Left cardiac atrium (tissue), 4 donors: ENCODE measurements at regions not wholly inside any gene's neighbourhood (a gene's known extent, or its start where the extent isn't known, plus 50 kb on each side); places are given as distances from the start of the nearest gene placed in this dataset.
A peak's percentile ranks its signal among the peaks of the same experiment; 100 is the strongest.
"Not testable (repeated sequence)": the region's sequence is repeated elsewhere in the genome, so short reads cannot be mapped to it uniquely, and the experiment has no call there.

Experiments
- ATAC-seq, 2 donors: fragments of 200-7000 bp; cut with Tn5 transposase; one replicate each; pipeline ENCODE4 v1.9.1; 2020; ENCODE audit warnings: mild to moderate bottlenecking in 2 of 2, moderate library complexity in 2 of 2
- DNase-seq: peaks from one replicate; pipeline ENCODE4 v3.0.0-alpha.2; 2020
- intact Hi-C, 2 donors: fragments of 100-400 bp; cut with DNase I; formaldehyde crosslinking; loops; one replicate each; pipeline versions ENCODE4 v1.14.1 to v1.15.1; 2022 to 2023
- donor health status: DM: no; HTN: yes; CAD: no.
- donor health status: DM: no; HTN: yes; CAD: no; lungs with severe emphysema.
- donor health status: DM: yes; HTN: yes; CAD: no.
- donor health status: Dilated cardiomyopathy.

DNA sequence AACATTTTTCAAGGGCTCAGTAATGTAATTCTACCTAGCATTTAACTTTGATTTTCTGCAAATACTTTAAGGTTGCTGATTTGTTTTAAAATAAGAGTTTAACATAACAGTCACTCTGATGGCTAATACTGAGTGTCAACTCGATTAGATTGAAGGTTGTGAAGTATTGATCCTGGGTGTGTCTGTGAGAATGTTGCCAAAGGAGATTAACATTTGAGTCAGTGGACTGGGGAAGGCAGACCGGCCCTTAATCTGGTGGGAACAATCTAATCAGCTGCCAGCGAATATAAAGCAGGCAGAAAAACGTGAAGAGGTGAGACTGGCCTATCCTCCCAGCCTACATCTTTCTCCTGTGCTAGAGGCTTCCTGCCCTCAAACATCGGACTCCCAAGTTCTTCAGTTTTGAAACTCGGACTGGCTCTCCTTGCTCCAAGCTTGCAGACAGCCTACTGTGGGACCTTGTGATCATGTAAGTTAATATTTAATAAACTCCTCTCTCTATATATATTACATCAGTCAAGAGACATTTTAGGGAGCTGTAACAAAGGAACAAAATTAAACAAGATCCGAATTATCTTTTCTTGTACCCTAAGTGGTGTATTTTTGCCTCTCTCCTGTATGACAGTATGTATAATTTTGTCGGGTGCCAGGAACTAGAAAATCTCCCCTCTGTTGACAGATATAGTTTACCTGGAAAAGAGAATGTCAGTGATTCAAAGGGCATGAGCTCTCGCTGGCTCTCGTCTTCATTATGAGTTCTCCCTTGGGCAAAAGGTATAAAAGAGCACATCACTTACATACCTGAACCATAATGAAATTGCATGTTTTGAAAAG, 576.1 kb downstream of the LRRC70 start:
- intact Hi-C loops = no loop called here
- DNase-seq (no peak), ATAC-seq (no peak)

DNA sequence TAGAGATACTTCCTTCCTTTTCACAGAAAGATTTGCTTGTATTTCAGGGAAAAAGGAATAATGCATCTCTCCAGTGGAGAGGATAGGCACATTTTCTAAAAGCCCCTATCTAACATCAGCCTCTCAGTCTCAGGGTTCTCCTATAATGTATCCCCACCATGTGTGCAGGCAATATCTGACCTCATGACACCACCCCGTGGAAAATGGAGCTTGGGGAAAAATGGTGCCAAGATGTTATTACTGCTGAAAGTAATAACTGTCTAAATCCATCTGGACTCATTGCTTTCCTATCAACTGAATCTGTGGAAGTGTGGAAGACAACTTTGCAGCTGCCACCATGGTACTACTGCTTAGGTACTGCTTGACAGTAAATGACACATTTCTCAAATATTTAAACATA, 574.3 kb downstream of the LRRC70 start:
- DNase-seq (no peak), ATAC-seq (no peak)
- intact Hi-C loops = no loop called here

DNA sequence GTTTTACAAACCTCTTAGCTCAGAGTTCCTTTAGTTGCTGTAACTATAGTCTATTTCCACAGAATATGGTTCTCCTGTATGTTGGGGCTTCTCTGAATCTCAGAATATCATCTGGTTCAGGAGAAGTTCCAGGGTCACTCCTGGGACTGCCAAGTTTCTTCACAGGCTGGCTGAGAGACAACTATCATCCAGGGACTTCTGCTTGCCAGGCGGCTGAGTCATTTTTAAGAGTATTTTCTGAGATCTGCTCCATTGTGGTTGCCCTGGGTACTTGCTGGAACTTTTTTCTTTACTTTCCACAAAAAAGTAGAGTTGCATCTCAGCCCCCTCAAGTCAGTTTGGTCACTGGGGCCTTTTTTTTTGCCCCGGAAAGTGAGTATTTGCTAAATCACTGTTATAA, 566.5 kb downstream of the LRRC70 start:
- peak; percentile 24 for DNase-seq
- peak; percentile 30 to 47 for ATAC-seq
- intact Hi-C loops = no loop called here

DNA sequence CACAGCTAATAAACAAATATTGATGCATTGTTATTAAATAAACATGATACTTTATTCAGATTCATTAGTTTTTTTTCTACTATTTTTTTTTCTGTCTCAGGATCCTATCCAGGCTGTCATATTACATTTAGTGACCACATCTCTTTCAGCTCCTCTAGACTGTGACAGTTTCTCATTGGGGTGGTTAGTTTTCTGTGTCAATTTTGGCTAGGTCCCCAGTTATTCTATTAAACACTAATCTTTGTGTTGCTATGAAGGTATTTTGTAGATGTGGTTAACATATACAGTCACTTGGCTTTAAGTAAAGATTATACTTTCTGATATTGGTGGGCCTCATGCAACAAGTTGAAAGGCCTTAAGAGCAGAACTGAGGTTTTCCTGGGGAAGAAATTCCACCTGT, 563.0 kb downstream of the LRRC70 start:
- DNase-seq (no peak), ATAC-seq (no peak)
- intact Hi-C loops = no loop called here

DNA sequence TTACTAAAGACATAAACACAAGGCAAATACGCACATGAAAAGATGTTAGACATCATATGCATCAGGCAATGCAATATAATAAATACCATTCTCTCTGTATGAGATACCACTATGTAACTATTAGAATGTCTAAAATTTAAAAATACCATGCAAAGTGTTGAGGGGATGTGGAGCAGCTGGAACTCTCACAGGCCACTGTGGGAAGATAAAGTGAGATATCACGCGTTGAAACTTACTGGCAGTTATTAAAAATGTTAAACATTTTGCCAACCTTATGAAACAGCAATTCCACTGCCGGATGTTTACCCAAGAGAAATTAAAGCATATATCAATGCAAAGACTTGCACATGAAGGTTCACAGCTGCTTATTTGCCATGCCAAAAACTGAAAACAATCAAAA, 556.7 kb downstream of the LRRC70 start:
- DNase-seq (no peak), ATAC-seq (no peak)
- intact Hi-C loops = no loop called here

DNA sequence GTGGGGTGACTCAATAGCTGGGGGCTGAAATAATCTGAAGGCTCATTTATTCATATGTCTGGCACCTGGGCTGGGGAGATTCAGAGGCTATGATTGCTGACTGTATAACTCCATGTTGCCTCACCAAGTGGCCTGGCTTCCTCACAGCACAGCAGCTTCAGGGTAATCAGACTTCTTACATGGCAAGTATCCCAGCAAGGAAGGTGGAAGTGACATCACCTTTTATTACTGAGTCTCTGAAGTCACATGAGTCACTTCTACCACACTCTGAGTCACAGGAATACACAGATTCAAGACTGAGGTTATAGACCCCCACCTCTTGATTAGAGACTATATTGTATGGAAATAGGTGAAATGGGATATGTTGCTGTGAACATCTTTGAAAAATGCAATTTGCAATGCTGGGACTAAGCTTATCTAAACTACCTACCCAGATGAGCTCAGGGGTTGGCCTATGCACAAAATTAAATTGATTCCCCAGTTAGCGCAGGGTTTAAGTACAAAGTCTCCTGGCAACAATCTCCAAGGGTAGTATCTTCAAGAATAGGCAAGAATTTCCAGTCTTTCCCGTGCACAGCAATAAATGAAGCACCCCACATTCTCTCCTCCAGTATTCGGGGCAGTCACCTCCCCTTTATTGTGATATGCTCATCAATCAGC, 553.1 kb downstream of the LRRC70 start:
- intact Hi-C loops = no loop called here
- no peak for DNase-seq
- no peak for ATAC-seq

DNA sequence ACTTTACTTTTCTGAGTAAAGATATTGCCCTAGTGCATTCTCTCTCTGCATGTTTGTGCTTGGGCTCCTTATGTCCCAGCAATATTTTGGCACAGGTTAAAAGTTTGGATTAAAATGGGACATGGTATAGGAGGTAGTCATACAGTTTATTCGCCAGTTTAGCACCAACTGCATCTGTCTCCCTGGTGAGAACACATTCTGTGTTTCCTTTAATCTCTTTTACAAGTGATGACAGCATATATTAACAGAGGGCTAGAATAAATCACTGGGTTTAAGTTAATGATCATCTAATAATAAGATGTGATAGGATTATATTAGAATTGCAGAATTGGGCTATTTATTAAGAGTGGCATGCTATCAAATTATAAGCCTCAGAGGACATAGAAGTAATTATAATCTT, 550.1 kb downstream of the LRRC70 start:
- DNase-seq (no peak), ATAC-seq (no peak)
- intact Hi-C loops = no loop called here

DNA sequence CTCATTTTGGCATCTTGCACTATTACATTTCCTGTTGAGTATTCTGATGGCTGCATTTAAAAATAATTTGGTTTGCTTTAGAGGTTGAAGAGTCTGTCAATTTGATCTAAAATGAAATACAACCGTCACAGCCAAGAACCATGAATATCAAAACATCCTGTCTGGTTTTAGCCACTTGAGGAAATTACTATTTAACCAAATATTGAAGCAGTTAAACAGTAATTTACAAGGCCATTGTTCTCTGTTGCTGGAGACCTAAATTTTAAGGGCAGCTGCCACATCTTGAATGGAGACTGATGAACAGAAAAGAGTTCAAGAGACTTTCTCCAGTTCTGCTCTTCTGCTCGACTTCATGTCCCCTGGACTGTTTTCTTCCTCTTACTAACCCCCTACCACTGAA, 549.4 kb downstream of the LRRC70 start:
- no peak for ATAC-seq
- intact Hi-C loops = no loop called here

DNA sequence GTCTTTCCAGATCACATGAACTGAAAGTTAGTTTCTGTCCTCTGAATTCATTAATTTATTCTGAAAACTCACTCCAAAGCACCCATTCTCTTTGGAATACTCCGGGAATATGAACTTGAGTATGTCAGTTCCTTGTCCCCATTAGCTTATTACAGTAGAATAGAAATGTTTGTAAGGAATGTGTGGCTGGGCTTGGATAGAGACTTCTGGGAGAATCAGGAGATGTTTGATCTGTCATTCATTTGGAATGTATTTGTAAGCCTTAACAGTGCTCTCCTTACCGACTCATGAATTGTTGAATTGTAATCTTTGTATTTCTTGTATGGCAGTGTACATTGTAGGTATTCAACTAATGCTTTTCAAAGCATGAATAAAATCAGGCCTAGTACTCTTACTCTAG, 548.4 kb downstream of the LRRC70 start:
- ATAC-seq (no peak), DNase-seq (no peak)
- intact Hi-C loops = no loop called here

More for the DNA sequence above, 549.4 kb downstream of the LRRC70 start:
- DNase-seq = no peak

DNA sequence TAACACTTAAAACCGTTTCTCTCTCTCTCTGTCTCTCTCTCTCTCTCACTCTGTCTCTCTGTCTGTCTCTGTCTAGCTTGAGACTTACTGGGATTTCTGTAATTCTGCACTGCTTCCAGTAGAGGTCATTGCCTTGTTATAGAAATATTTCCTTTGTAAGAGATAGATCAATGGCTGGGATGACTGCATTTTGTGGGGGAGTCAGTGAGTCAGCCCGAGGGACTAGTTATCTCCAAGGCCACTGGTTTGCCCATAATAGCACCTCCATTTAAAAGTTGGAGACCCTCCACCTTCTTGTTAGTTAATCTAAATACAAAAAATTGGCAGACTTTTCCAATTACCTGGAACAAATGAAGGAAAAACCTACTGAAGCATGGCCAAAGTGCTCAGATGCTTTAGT, 547.2 kb downstream of the LRRC70 start:
- peak in 1 of 2 donors; percentile 47 for ATAC-seq
- no peak for DNase-seq
- intact Hi-C loops = no loop called here

DNA sequence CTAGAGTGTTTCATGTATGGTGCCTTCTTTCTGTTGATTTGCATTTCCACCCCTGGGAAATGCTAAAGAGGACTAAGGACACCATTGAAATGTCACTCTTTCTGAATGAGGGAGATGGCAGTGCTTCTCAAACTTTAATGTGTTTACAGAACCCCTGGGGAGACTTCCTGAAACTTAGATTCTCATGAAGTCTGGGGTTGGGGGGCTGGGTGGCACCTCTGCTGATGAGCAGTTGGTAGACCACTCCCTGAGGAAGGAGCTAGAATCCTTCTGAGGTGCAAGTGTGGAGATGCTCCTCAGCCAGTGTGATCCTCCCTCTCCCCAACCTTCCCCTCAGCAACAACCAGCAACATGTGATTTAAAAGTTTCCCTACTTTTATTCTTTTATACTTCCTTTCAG, 546.8 kb downstream of the LRRC70 start:
- DNase-seq (no peak), ATAC-seq (no peak)
- intact Hi-C loops = no loop called here

DNA sequence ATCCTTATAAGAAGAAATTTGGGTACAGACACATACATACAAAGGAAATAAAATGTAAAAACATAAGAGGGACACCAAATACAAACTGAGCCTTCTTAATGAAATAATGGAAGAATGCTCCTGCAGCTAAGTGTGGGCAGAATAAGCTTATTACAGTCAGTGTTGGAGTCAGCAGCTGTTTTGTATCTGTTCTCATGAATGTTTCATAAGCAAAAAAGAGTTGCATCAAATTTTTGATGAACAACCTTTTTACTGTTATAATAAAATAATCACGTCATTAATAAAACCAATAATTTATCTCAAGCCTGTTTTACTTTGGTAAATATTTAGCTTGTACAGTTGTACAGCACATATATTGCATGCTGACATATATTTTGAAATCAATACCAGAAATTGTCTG, 545.6 kb downstream of the LRRC70 start:
- intact Hi-C loops = no loop called here
- no peak for DNase-seq
- no peak for ATAC-seq

DNA sequence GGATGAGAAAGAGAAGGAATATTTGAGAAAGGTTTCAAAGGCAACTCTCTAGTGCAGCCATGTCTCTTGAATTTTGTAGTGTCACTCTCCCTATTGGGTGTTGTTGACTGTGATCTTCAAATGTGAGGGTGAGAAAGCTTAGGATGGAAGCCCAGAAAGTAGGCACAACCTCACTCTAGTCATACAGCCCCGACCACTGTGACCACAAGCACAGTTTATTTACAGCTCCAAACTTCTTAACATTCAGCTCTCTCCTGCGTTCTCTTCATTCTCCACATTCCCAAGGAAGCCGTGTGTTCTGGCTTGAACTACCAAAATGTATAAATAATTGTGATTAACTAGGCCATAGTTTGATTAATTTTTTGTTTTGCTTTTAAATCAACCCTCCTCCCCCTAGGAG, 542.9 kb downstream of the LRRC70 start:
- DNase-seq (no peak), ATAC-seq (no peak)
- intact Hi-C loops = no loop called here

DNA sequence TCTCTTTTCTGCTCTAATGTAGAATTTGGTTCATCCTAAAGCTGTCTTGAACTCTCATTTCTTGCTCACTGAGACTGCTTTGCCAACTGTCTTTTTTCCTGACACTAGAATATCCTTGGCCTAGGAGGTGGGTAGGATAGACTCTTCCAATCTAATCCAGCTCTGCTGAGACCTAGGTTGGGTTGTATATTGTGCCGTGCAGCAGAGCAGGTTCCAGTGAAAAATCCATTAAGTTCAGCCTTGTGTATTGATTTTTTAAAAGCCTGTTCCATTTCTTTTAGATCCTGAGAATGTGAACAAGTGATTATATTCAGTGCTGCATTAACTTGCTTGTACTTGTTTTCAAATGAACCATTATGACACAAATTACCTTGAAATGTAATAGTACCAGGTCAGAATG, 539.6 kb downstream of the LRRC70 start:
- intact Hi-C loops = no loop called here
- no peak for ATAC-seq
- DNase-seq = no peak

DNA sequence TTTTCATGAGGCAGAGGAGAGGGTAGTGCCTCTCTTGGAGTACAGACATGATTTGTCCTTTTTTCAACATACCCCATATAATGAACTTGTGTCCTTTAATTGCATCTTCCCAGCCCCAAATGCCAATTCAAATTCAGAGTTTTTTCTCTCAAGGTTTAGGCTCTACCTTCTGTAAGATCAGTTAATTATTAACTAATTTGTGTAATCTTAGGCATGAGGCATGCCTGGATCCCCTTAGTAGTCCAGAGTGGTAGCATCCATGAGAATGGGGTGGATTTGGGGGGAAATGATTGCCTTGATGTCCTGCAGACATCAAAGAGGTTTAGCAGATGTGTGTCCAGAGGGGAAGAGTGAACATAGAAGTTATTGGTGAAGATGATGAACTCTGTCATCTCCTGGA, 533.3 kb downstream of the LRRC70 start:
- DNase-seq (no peak), ATAC-seq (no peak)
- intact Hi-C loops = no loop called here

DNA sequence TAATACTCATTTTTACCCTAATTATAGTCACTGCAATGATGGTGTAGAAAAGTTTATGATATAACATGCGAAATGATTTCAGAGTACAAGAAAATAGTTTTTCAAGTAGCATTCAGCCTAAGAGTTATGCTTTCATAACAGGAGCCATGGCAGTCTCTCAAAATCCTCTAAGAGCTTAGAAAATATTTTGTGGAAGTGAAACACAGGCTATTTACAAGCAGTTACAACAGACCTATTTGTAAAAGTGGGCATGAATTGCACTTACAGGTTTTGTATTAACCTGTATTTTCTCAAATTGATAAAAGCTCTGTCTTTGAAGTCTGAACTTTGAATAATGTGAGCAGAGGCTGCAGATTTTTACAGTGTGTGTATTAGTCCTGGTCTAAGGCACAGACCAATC, 523.3 kb downstream of the LRRC70 start:
- no peak for DNase-seq
- no peak for ATAC-seq
- intact Hi-C loops = no loop called here

DNA sequence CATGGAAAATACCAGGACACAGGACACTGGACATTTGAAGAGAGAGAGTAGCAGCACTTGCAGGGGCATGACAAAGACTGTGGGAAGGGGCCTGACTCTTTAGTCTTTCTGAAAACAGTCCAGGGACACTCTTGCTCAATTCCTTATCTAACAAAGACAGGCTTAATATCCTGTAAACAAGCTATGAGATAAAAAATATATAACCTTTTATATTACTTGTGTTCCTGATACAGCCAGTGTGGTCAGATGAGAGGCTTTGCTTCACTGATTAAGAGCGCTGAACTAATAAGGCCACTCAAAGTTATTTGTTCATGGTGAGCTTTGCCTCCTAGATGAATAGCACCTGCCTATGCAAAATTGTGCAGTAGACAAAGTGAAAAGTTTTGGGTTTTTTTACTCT, 518.7 kb downstream of the LRRC70 start:
- ATAC-seq = no peak
- intact Hi-C loops = no loop called here
- no peak for DNase-seq

DNA sequence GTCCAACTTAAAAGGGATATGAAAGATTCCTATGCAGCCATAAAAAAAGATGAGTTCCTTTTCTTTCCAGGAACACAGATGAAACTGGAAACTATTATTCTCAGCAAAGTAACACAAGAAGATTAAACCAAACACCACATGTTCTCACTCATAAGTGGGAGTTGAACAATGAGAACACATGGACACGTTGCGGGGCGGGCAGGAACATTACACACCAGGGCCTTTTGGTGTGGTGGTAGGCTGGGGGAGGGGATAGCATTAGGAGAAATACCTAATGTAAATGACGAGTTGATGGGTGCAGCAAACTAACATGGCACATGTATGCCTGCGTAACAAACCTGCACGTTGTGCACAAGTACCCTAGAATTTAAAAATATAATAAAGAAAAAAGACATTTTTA, 516.1 kb downstream of the LRRC70 start:
- DNase-seq = no peak
- intact Hi-C loops = no loop called here
- no peak for ATAC-seq

DNA sequence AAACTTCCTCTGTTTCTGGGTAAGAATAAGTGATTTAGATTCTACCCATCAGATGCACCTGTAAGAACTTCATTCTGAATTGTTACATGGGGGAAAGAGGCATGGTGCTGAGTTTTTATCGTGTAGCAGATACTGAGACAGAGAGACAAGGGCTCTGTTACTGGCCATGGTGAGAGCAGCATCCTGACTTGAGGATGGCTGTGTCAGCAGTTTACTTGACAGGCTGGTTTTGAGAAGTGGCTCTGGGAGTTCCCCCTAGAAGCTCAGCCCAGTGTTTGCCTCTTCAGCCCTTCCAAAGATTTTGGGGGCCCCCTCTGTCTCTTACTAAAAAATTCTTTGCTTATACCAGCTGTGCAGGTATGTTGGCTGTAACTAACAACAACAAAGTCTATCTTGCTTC, 510.5 kb downstream of the LRRC70 start:
- ATAC-seq = no peak
- intact Hi-C loops = no loop called here
- DNase-seq = no peak

DNA sequence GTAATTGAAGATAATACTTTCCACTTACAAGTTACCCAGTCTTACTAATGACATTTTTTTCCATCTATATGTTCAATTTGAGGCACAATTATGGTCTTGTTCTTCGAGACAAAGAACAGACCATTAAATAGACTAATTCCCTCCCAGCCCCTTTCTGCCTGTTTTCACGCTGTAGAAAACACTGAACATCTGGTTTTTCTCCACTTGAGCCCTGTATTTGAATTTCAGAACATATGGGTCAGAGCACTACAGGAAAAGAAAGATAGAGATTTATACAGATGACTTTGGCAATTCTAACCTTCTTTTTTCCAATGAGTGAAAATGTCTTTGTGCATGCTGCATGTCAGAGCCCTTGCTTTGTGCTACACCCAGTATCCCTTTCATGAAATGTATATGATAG, 506.9 kb downstream of the LRRC70 start:
- DNase-seq (no peak), ATAC-seq (no peak)
- intact Hi-C loops = no loop called here

DNA sequence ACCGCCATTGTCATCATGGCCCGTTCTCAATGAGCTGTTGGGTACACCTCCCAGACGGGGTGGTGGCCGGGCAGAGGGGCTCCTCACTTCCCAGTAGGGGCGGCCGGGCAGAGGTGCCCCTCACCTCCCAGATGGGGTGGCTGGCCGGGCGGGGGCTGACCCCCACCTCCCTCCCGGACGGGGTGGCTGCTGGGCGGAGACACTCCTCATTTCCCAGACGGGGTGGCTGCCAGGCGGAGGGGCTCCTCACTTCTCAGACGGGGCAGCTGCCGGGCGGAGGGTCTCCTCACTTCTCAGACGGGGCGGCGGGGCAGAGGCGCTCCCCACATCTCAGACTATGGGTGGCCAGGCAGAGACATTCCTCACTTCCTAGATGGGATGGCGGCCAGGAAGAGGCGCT, 505.1 kb downstream of the LRRC70 start:
- intact Hi-C loops, ATAC-seq, DNase-seq: not testable (repeated sequence)
